K562 (cell line): ENCODE measurements at regions not wholly inside any gene's neighbourhood (a gene's known extent, or its start where the extent isn't known, plus 50 kb on each side); places are given as distances from the start of the nearest gene placed in this dataset.

Source experiments
- ATAC-seq: fragments of 200-7000 bp; cut with Tn5 transposase; 3 replicates; pipeline ENCODE4 v1.9.1; 2020; ENCODE audit warnings: moderate library complexity
- BruUV-seq: library from RNA; stranded (reverse); fragments of 400-500 nt; replicated peaks from 2 replicates; lab custom pipeline; 2021; lab: Mats Ljungman, UMichigan
- CTCF ChIA-PET: fragments of 300-600 bp; formaldehyde crosslinking; extraction: SDS; loops from one replicate; lab custom pipeline; 2021; ENCODE audit warnings: low intra/inter-chr PET ratio; lab: Yijun Ruan, JAX
- POLR2A ChIA-PET: fragments of 300-600, 350-650 bp; sonication (Branson Sonifier 250); formaldehyde crosslinking; extraction: SDS; loops from one replicate; lab custom pipeline; 2021; ENCODE audit warnings: antibody characterized with exemption, inconsistent platforms; lab: Yijun Ruan, JAX
- DNase-seq, 4 experiments: peaks; one replicate each; pipeline versions ENCODE4 v3.0.0 to v3.0.0-alpha.2; 2011 to 2018; ENCODE audit warnings: low spot score in 3 of 4, mixed read lengths in 3 of 4; ENCODE audit errors: extremely low read depth in 1 of 4
- FAIRE-seq: peaks from 2 replicates; lab custom pipeline; 2011; peaks lifted over from hg19 to GRCh38; lab: Jason Lieb, UNC
- H2AFZ ChIP-seq: 2 replicates; pipeline ENCODE4 v1.6.0; 2011; ENCODE audit warnings: low read depth, low read length, control low read depth, inconsistent platforms
- H3K27ac ChIP-seq: fragments of 200-600 bp; 3 replicates; pipeline ENCODE4 v1.8.0; 2011; ENCODE audit warnings: low read depth, mild to moderate bottlenecking, control low read depth, inconsistent platforms, low read length, moderate library complexity, mixed read lengths; ENCODE audit errors: extremely low read depth
- H3K27me3 ChIP-seq, 2 experiments: fragments of 300-600 bp in 1 of 2; 2 replicates in 1 of 2; 3 replicates in 1 of 2; pipeline versions ENCODE4 v1.6.0 to v1.8.0; 2011; ENCODE audit warnings: inconsistent platforms in 2 of 2, low read length in 2 of 2, mild to moderate bottlenecking in 1 of 2, mixed read lengths in 1 of 2, moderate library complexity in 1 of 2; ENCODE audit not compliant: control insufficient read depth in 2 of 2, insufficient read depth in 2 of 2
- H3K36me3 ChIP-seq: fragments of 300-600 bp; 3 replicates; pipeline ENCODE4 v1.8.0; 2011; ENCODE audit warnings: mild to moderate bottlenecking, low read length, inconsistent platforms; ENCODE audit not compliant: control insufficient read depth, insufficient read depth
- H3K4me1 ChIP-seq, 2 experiments: fragments of 200-600 bp in 1 of 2; replicated peaks in 1 of 2; 2 replicates in 1 of 2; 3 replicates in 1 of 2; pipeline versions ENCODE4 v1.5.1 to v1.8.0; 2011; ENCODE audit warnings: inconsistent platforms in 2 of 2, low read length in 2 of 2, mild to moderate bottlenecking in 1 of 2, mixed read lengths in 1 of 2, moderate library complexity in 1 of 2; ENCODE audit not compliant: control insufficient read depth in 2 of 2, insufficient read depth in 2 of 2
- H3K4me2 ChIP-seq: 2 replicates; pipeline ENCODE4 v1.6.1; 2011; ENCODE audit warnings: low read length, control low read depth, inconsistent platforms, mixed read lengths; ENCODE audit not compliant: insufficient read depth
- H3K4me3 ChIP-seq: fragments of 200-600 bp; sonication (generic), shearing (Covaris generic); 2 replicates; pipeline ENCODE4 v1.5.1; 2016; ENCODE audit warnings: control low read depth, inconsistent platforms
- H3K79me2 ChIP-seq: fragments of 200-600 bp; 3 replicates; pipeline ENCODE4 v1.8.0; 2011; ENCODE audit warnings: low read length, inconsistent platforms; ENCODE audit not compliant: control insufficient read depth, insufficient read depth
- H3K9ac ChIP-seq, 2 experiments: 2 replicates each; pipeline versions ENCODE4 v1.6.0 to v1.6.1; 2011; ENCODE audit warnings: low read depth in 2 of 2, low read length in 2 of 2, control low read depth in 1 of 2, inconsistent platforms in 1 of 2, mild to moderate bottlenecking in 1 of 2, mixed read lengths in 1 of 2; ENCODE audit not compliant: insufficient read depth in 1 of 2
- H3K9me1 ChIP-seq: one replicate; pipeline ENCODE4 v1.6.0; 2011; ENCODE audit warnings: inconsistent platforms, mild to moderate bottlenecking, low read length, moderate library complexity; ENCODE audit not compliant: control insufficient read depth, insufficient read depth
- H3K9me3 ChIP-seq: replicated peaks from 2 replicates; pipeline ENCODE4 v1.5.1; 2011; ENCODE audit warnings: low read depth, low read length, inconsistent platforms; ENCODE audit not compliant: control insufficient read depth, insufficient read depth
- H4K20me1 ChIP-seq: replicated peaks from 2 replicates; pipeline ENCODE4 v1.6.1; 2011; ENCODE audit warnings: low read length, inconsistent platforms, mixed read lengths; ENCODE audit not compliant: control insufficient read depth, insufficient read depth
- CREB1 ChIP-seq, 2 experiments: sonication (generic) in 1 of 2; formaldehyde crosslinking in 1 of 2; IDR thresholded peaks; 2 replicates each; pipeline versions ENCODE4 v1.6.1 to v1.8.0; 2012 to 2022; ENCODE audit warnings: inconsistent platforms in 1 of 2, mild to moderate bottlenecking in 1 of 2, missing genetic modification reagents in 1 of 2, moderate library complexity in 1 of 2
- FOXP1 ChIP-seq: sonication (generic); formaldehyde crosslinking; IDR thresholded peaks from 2 replicates; pipeline ENCODE4 v1.8.0; 2022; ENCODE audit warnings: mild to moderate bottlenecking, missing genetic modification reagents
- GABPB1 ChIP-seq: sonication (generic); formaldehyde crosslinking; IDR thresholded peaks from 2 replicates; pipeline ENCODE4 v1.8.0; 2022; ENCODE audit warnings: mild to moderate bottlenecking, missing genetic modification reagents
- MAFF ChIP-seq: IDR thresholded peaks from 2 replicates; pipeline ENCODE4 v1.6.1; 2012; ENCODE audit warnings: low read length, improper control_type of control experiment
- MCM3 ChIP-seq: fragments of 450-650 bp; IDR thresholded peaks from 2 replicates; pipeline ENCODE4 v1.6.1; 2016
- POLR2A ChIP-seq: fragments of 450-650 bp; conservative IDR thresholded peaks from 2 replicates; pipeline ENCODE4 v1.6.1; 2016
- ZNF121 ChIP-seq: sonication (generic); formaldehyde crosslinking; conservative IDR thresholded peaks from 2 replicates; pipeline ENCODE4 v1.8.0; 2022; ENCODE audit warnings: missing genetic modification reagents
- ZNF436 ChIP-seq: fragments of 250-450, 450-650 bp; sonication (Bioruptor Pico); formaldehyde crosslinking; IDR thresholded peaks from 2 replicates; pipeline ENCODE4 v1.7.0; 2020; ENCODE audit warnings: mild to moderate bottlenecking
- WGBS: fragments of 100-300 bp; shearing (Covaris generic); methylation state at CpG from one replicate; pipeline ENCODE4 v1.1.6; 2016; ENCODE audit warnings: low coverage, mixed read lengths; ENCODE audit not compliant: insufficient coverage; ENCODE audit errors: missing lambda C conversion rate; 5-methylcytosine and 5-hydroxymethylcytosine counted together
- in situ Hi-C: fragments of 300-500 bp; cut with MboI; formaldehyde crosslinking; loops from 4 replicates; pipeline ENCODE4 v1.15.0; 2018; ENCODE audit warnings: inconsistent platforms, mixed read lengths
- intact Hi-C: fragments of 100-400 bp; cut with micrococcal nuclease; formaldehyde crosslinking; loops from 2 replicates; pipeline ENCODE4 v1.14.2; 2022
- TF ChIP-seq, protein P1 (sequence below): fragments of 450-650 bp; IDR thresholded peaks from 2 replicates; pipeline ENCODE4 v1.6.1; 2014; ENCODE audit warnings: low read depth, mild to moderate bottlenecking, moderate library complexity, borderline replicate concordance

DNA sequence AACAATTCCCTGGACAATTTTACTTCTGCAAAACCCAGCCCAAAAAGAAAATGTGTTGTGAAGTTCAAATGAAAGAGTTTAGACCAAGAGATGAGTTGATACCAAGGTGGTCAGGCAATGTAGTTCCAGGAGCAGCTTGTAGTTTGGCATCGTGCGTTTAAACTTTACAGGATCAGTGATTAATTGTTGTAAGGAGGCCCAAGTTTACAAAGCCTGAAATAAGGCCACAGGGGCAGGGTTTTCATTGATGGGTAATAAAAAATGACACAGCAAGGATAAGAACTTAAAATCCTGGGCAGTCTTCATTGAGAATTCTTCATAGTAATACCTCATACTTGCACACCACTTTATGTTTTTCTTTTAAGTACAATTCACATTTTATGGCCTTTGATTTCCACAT lies 463.9 kb upstream of the HNRNPA3 start:
- Histone ChIP-seq H3K9me1 (no peaks in the 10 kb centered on the region), H3K79me2 (no peaks in the 10 kb centered on the region), H3K9me3 (no peaks in the 10 kb centered on the region), H2AFZ (no peak overlapping the region), H4K20me1 (no peaks in the 10 kb centered on the region), H3K4me1 (no peaks in the 10 kb centered on the region), H3K27me3 (peaks cover 3 to 4% of the 10 kb centered on the region in 2 experiments; a peak in 2 of 5 replicates), H3K4me2 (no peak overlapping the region), H3K4me3 (no peak overlapping the region), H3K9ac (no peak overlapping the region), H3K27ac (no peak overlapping the region), H3K36me3 (no peaks in the 10 kb centered on the region)
- in situ Hi-C loops (no loop called here), intact Hi-C loops (no loop called here)
- 0% methylated on average over 2 of the region's 2 CpGs for WGBS
- POLR2A ChIA-PET, result no interaction called here
- DNase-seq (no peak), FAIRE-seq (no peak), ATAC-seq (no peak)
- no TSS peak for BruUV-seq
- TF ChIP-seq MAFF (no peak), POLR2A (no peak), CREB1 (IDR thresholded peaks at IDR 0.05) (no peak), CREB1 (CRISPR knock-in tag; IDR thresholded peaks at IDR 0.05) (no peak), FOXP1 (CRISPR knock-in tag) (no peak), MCM3 (no peak), ZNF436 (CRISPR knock-in tag) (no peak), ZNF121 (no peak), GABPB1 (CRISPR knock-in tag) (no peak)
- TF ChIP-seq, protein P1, sequence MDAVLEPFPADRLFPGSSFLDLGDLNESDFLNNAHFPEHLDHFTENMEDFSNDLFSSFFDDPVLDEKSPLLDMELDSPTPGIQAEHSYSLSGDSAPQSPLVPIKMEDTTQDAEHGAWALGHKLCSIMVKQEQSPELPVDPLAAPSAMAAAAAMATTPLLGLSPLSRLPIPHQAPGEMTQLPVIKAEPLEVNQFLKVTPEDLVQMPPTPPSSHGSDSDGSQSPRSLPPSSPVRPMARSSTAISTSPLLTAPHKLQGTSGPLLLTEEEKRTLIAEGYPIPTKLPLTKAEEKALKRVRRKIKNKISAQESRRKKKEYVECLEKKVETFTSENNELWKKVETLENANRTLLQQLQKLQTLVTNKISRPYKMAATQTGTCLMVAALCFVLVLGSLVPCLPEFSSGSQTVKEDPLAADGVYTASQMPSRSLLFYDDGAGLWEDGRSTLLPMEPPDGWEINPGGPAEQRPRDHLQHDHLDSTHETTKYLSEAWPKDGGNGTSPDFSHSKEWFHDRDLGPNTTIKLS, result no peak
- CTCF ChIA-PET, result no interaction called here
